ENCODE measurements at regions not wholly inside any gene's neighbourhood (a gene's known extent, or its start where the extent isn't known, plus 50 kb on each side); places are given as distances from the start of the nearest gene placed in this dataset.

DNA sequence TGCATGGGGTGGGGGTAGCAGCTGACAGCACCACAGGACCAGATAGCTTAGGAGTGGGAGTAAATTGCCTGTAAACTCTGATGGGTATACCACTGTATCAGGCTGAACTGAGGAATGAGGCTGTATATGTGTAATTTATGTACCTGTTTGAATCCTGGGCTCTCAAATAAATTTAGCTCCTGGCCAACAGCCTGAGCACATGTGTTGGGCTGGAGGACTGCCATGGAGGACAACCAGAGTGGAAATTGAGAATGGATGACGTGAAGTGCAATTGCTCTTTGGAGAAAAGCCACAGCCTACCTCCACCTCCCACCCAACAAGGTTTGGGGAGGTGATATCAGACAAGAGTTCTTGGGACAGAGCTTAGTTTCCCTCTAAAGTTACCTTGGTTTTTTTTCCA is 328.6 kb upstream of the PROK2 start:
- H3K36me3 ChIP-seq (ENCODE audit: control insufficient read depth in 2 of 4, insufficient read depth in 4 of 4, low read length in 3 of 4) = no peaks in the 10 kb centered on the region
- no peak overlapping the region for H2BK5ac ChIP-seq (ENCODE audit: low read depth, low read length)
- H3K79me1 ChIP-seq (ENCODE audit: low read depth, low read length) = no peaks in the 10 kb centered on the region
- no peak overlapping the region for H3K4me3 ChIP-seq (ENCODE audit: extremely low read depth in 1 of 4, insufficient read depth in 2 of 4, low read depth in 3 of 4, low read length in 4 of 4)
- CTCF ChIA-PET (ENCODE audit: partially characterized antibody) = no interaction called here
- WGBS, 2 experiments (ENCODE audit: extremely low coverage in 1 of 2, insufficient coverage in 1 of 2, insufficient read length in 1 of 2, insufficient replicate concordance in 2 of 2, low coverage in 1 of 2, low lambda C conversion rate in 2 of 2, missing lambda C conversion rate in 1 of 2) = 92% methylated on average over 1 of the region's 1 CpG; no CpG with 5 or more reads in 1 of the 2 experiments
- H2AFZ ChIP-seq (ENCODE audit: low read length) = no peak overlapping the region
- no peak overlapping the region for H4K5ac ChIP-seq (ENCODE audit: insufficient read length, low read depth, low read length)
- H3K9me3 ChIP-seq (ENCODE audit: insufficient read depth in 2 of 2, low read depth in 1 of 2, low read length in 1 of 2) = no peaks in the 10 kb centered on the region
- no peak overlapping the region for H2BK15ac ChIP-seq (ENCODE audit: low read length)
- H3K23me2 ChIP-seq (ENCODE audit: low read depth, low read length) = no peaks in the 10 kb centered on the region
- DNase-seq (ENCODE audit: low read depth in 1 of 2, low spot score in 2 of 2) (no peak), FAIRE-seq (no peak)
- no peak overlapping the region for H3K4me2 ChIP-seq (ENCODE audit: insufficient read depth in 1 of 2, low read depth in 2 of 2, low read length in 2 of 2)
- peaks cover 0 to 9% (median 0%) of the 10 kb centered on the region in 4 experiments; a peak in 1 of 7 replicates for H3K4me1 ChIP-seq (replicated peaks in 1 of 4; ENCODE audit: control insufficient read depth in 3 of 4, insufficient read depth in 4 of 4, low read length in 3 of 4)
- no peak overlapping the region for H4K91ac ChIP-seq (replicated peaks; ENCODE audit: insufficient read length, low read length)
- no peaks in the 10 kb centered on the region for H3K79me2 ChIP-seq (ENCODE audit: control insufficient read depth in 1 of 2, insufficient read depth in 2 of 2, low read length in 2 of 2)
- H3K9ac ChIP-seq (replicated peaks in 1 of 4; ENCODE audit: extremely low read depth in 1 of 4, low read depth in 3 of 4, low read length in 3 of 4) = no peak overlapping the region
- H2AK5ac ChIP-seq (ENCODE audit: low read depth, low read length) = no peak overlapping the region
- TF ChIP-seq NRF1 (IDR thresholded peaks at IDR 0.05; ENCODE audit: low read depth, low read length) (no peak), GABPA (IDR thresholded peaks at IDR 0.05; ENCODE audit: borderline replicate concordance, insufficient read depth, low read length) (no peak), CHD1 (IDR thresholded peaks at IDR 0.05; ENCODE audit: low read depth, low read length) (no peak), RBBP5 (IDR thresholded peaks at IDR 0.05; ENCODE audit: borderline replicate concordance, low read depth, low read length) (no peak), CBX5 (IDR thresholded peaks at IDR 0.05; ENCODE audit: low read depth, low read length) (no peak), FOSL1 (IDR thresholded peaks at IDR 0.05; ENCODE audit: insufficient read depth, low read depth, low read length) (no peak)
- H3K14ac ChIP-seq (ENCODE audit: insufficient read length) = no peak overlapping the region
- no peak overlapping the region for H3K18ac ChIP-seq (ENCODE audit: extremely low read depth, low read length)
- H3K23ac ChIP-seq (ENCODE audit: insufficient read length) = no peak overlapping the region
- H3K27ac ChIP-seq (ENCODE audit: low read depth, low read length) = no peak overlapping the region
- no peak overlapping the region for H2BK120ac ChIP-seq (replicated peaks; ENCODE audit: low read depth, low read length)
- H2BK20ac ChIP-seq (ENCODE audit: low read length) = no peak overlapping the region
- POLR2A ChIA-PET (ENCODE audit: partially characterized antibody) = no interaction called here
- no peaks in the 10 kb centered on the region for H3K27me3 ChIP-seq (replicated peaks in 1 of 4; ENCODE audit: control insufficient read depth in 3 of 4, extremely low read depth in 1 of 4, insufficient read depth in 3 of 4, low read length in 3 of 4)
- H3K56ac ChIP-seq (replicated peaks; ENCODE audit: insufficient read length, low read depth, low read length) = no peak overlapping the region
- no peak overlapping the region for H2BK12ac ChIP-seq (ENCODE audit: low read depth, low read length)
- H4K8ac ChIP-seq (ENCODE audit: extremely low read depth, insufficient read depth, low read length) = no peak overlapping the region
- H3K4ac ChIP-seq (replicated peaks; ENCODE audit: insufficient read length, low read depth, low read length) = no peak overlapping the region
- H4K20me1 ChIP-seq (replicated peaks in 1 of 2; ENCODE audit: control insufficient read depth in 1 of 2, insufficient read depth in 2 of 2, low read length in 2 of 2) = no peaks in the 10 kb centered on the region

Measured in H1 (cell line).